Non-pigmented ciliary epithelial cell (primary cell): ENCODE measurements at regions not wholly inside any gene's neighbourhood (a gene's known extent, or its start where the extent isn't known, plus 50 kb on each side); places are given as distances from the start of the nearest gene placed in this dataset.
"Not testable (repeated sequence)": the region's sequence is repeated elsewhere in the genome, so short reads cannot be mapped to it uniquely, and the experiment has no call there.

Experiments
- DNase-seq: peaks from one replicate; pipeline ENCODE4 v3.0.0-alpha.2; 2010; ENCODE audit warnings: low read depth

DNA sequence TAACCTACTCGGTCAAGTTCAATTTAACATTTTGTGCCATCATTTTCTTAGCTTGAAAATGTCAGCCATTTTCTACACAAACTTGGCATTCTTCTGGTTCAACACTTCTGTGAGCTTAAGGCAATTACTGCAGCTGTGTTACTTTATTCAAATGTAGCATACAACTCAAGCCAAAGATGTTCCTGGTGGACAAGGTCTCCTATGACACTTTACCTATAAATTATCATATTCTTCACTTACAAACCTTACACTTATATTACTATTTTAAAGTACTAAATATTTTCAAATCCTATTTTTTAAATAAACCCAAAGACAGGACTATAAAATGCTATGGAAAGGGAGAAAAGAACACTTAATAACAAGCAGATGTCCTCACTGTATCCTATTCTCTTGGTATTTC, 1045.3 kb downstream of the TSN start:
- no peak for DNase-seq

DNA sequence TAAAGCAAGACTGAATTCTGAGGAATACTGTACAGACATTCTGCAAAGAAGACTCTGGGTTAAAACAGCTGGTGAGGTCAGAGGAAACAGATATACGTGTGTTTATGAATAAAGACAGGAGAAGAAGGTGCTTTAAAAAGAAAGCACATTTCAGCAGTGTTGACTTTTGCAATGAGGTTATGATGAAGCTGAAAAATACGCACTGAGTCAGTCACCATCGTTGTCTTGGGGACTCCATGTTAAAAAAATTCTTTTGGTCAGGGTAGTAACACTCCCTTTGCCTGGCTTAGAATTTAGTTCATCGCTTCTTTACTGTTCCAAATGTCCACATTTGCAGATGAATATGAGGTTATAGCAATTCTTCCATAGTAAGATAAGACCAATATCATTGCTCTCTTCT, 1049.0 kb downstream of the TSN start:
- no peak for DNase-seq

- no peak for DNase-seq
These were observed 1049.9 kb downstream of the TSN start for GRCh38 chr2:122805346-122805745.

- DNase-seq, result no peak
These were observed 1053.0 kb downstream of the TSN start for GRCh38 chr2:122808286-122808969.

GRCh38 chr2:122812214-122812613, 1056.8 kb downstream of the TSN start:
- DNase-seq, result not testable (repeated sequence)

DNA sequence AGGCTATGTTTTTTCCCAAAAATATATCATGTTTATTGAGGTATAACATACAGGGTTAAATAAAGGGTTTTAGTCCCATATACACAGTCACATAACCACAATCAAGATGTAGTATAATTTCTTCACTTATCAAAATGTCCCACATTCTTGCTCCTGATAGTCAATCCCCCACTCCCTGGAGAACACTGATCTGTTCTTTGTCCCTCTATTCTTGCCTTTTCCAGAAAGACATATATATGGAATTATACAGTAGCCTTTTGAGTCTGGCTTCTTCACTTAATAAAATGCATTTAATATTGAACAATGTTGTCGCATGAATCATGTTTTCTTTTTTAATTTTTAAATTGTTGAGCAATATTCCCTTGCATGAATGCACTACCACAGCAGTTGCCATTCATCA, 1059.7 kb downstream of the TSN start:
- DNase-seq, result no peak

DNA sequence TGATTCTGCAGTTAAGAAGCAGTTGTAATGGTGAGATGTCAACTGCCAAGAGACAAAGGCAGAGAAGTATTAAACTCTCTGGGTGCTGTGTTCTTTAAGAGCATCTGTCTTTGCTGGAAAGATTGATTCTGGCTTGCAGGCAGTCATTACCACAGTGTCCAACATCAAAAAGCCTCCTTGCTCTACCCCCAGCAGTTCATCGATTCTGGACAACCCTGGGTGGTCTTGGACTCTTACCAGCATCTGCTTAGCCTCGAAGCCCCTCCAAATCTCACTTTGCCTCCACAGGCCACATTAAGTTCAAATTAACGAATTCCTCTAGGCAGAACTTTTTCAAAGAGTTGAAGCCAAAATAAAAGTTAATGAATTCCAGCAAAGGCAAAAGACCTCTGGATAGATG, 1061.4 kb downstream of the TSN start:
- DNase-seq, result no peak

GRCh38 chr2:122822319-122822718, 1066.9 kb downstream of the TSN start:
- no peak for DNase-seq

GRCh38 chr2:122830157-122830556, 1074.7 kb downstream of the TSN start:
- no peak for DNase-seq

- no peak for DNase-seq
These were observed 1076.2 kb downstream of the TSN start for GRCh38 chr2:122831649-122832048.

GRCh38 chr2:122843503-122843902, 1088.1 kb downstream of the TSN start:
- no peak for DNase-seq

DNA sequence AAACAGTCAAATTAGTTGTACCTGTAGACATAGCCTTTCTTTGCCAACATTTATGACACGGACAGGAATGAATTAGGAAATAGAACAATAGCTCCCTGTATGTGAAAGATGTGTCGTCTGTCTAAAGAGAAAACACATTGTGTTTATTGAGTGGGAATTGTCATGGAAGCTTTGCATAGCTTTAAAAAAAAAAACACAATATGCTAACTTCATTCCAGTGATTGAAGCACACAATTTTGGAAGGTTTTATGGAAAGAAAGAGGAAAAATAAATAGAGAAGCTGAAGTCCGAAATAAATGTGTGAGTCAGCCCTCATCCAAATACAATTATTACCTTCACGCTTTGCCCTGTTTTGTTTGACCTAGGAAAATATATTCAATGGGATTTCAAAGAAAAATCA, 1095.7 kb downstream of the TSN start:
- DNase-seq, result no peak

DNA sequence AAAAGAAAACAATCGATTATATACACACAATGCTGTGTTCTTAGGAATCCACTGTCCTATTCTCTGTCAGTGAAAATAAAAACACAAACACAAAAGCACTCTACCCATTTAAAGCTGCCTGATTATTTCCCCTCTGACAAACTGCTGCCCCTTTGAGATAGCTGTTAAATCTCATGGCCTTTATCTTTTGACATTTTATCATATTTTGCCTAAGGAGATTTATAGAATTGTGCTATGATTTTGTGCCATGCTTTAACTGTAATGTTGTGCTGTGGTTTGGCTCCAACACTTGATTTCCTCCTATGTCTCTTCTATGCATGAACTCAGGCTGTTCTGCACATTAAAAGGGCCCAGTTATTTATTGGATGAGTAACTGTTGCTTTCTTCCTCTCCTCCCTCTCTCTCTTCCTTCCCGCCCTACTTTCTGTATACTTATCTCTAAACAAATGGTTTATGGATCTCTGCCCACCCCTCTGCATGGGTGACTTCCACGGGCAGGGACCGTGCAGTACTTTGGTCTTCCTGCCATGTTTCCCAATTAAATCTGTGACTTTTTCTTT, 1096.6 kb downstream of the TSN start:
- no peak for DNase-seq

DNA sequence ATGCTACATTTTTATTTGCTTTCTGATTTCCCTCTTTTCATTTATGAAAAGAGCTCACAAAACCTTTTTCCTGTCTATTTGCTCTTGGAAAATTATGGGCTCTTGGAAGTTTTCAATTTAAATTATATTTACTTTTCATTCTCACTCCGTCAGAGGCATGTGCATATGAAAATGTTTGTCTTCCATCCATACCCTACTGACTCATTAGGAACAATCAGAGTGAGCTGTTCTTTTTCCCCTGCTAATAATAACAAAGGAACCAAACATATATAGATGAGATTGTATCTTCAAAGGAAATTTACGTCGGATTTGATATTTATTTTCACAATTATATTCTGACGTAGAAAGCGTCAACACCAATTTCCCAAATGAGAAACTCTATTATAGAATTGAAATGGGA, 1101.2 kb downstream of the TSN start:
- DNase-seq, result no peak

DNA sequence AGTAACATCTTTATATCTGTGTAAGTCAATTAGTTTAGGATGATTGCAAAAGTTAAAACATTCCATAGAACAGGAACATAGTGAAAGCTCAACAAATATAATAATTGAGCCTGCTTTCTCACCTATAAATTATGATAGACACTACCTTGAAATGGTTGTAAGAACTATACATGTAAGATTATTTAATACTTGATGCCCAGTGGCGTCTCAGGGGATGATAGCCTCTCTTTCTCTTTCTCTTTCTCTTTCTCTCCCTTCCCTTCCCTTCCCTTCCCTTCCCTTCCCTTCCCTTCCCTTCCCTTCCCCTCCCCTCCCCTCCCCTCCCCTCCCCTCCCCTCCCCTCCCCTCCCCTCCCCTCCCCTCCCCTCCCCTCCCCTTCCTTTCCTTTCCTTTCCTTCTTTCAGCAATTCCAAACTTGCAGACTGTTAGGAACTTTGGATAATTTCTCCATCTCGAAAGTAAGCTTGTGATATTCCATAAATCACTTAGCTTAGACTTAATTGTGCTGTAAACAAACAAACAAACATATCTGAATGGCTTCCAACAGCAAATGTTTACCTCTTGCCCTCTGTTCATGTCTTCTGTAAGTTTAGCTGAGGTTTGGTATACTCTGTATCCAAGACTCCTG, 1102.7 kb downstream of the TSN start:
- no peak for DNase-seq

DNA sequence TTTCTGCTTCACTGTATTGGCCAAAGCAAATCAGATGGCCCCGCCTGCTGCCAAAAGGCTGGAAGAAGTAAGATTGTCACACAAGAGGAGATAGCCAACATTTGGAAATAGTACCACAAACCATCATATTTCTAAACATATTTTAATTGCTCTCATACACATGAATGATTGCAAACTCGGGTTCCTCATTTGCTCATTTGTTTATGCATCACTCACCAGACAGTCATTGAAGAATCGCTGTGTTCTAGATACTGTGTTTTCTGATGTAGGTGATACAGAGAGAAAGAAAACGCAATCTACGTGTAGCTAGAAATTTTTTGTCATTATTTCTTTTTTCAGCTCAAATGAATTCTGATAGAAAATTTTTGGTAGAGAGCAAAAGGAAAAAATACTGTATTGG, 1103.4 kb downstream of the TSN start:
- DNase-seq, result no peak

GRCh38 chr2:122859260-122859659, 1103.8 kb downstream of the TSN start:
- DNase-seq, result no peak

- DNase-seq, result no peak
These were observed 1108.1 kb downstream of the TSN start for GRCh38 chr2:122863532-122863931.

- no peak for DNase-seq
These were observed 1109.3 kb downstream of the TSN start for GRCh38 chr2:122864728-122865127.

- DNase-seq, result no peak
These were observed 1110.6 kb downstream of the TSN start for GRCh38 chr2:122866095-122866494.

- no peak for DNase-seq
These were observed 1112.5 kb downstream of the TSN start for GRCh38 chr2:122867941-122868340.

- no peak for DNase-seq
These were observed 1113.3 kb downstream of the TSN start for GRCh38 chr2:122868646-122869275.

- DNase-seq, result no peak
These were observed 1118.5 kb downstream of the TSN start for GRCh38 chr2:122873951-122874350.
